HG03064 (cell line): ENCODE measurements at regions not wholly inside any gene's neighbourhood (a gene's known extent, or its start where the extent isn't known, plus 50 kb on each side); places are given as distances from the start of the nearest gene placed in this dataset.
"Not testable (repeated sequence)": the region's sequence is repeated elsewhere in the genome, so short reads cannot be mapped to it uniquely, and the experiment has no call there.

ENCODE experiments used
- ATAC-seq: cut with Tn5 transposase; IDR thresholded peaks from one replicate; pipeline ENCODE4 v1.9.1; 2021; ENCODE audit warnings: low read depth; ENCODE audit not compliant: unreplicated experiment

DNA sequence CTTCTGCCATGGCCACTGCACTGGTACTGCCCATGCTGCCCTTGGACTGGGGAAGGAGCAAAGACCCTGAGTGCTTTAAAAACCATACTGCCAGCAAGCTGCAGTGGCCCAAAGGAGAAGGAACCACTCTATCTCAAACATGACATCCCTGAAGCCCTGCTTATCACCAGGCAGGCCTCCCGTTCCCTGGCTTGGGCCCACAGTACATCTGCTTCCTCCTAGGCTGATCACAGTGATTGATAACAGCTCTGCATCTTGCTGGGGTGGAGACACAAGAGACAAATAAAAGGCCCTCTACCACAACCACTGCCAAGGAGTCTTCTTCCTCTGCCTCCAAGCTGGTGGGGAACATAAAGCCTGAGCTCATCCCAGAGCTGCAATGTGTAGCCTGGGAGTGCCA lies 567.5 kb downstream of the TRHDE start:
- no peak for ATAC-seq

DNA sequence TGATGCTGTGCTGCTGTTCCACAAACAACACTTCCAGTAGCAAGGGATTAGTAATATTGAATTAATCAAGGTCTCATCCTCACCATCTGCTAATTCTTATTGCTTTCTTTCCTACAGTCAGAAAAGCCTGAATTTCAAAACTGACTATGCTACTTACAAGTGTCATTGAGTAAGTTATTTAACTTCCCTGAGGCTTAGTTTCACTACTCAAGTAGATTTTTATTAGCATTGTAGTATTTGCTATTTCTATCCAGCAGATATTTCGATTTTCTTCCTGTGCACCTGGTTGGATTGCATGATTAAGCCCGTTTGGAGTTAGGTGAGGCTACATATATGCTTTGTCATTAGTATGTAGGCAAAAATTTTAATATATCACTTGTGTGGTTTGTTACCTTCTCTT lies 591.5 kb downstream of the TRHDE start:
- ATAC-seq, result no peak

DNA sequence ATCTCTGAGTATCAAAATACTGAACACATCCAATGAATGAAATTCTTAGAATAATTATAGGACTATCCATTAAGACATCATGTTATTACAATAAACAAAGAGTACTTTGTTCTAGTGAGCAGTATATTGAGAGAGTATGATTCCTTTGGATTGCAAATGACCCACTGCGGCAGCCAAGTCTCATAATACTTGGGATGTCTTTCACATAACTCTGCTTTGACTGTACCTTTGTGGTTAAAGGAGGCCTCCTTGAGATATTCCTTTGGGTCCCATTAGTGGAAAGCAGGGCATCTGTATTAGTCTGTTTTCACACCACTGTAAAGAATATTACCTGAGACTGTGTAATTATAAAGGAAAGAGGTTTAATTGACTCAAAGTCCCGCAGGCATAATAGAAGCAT lies 593.8 kb downstream of the TRHDE start:
- ATAC-seq, result no peak

DNA sequence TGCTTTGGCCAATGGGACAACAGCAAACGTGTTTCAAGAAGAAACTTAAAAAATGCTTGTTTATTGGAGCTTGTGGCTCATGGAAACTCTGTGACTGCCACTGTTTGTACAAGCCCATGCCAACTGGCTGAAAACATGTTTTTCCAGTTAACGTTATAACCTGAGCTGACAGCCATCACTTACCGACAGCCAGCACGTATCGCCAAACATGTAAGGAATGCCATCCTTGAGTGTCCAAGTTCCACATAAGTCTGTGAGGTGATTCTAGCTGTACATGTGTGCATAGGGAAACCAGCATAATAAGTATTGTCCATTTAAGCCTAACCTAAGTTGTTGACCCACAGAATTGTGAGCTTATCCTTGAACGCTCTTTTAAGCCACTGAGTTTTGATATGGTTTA lies 596.9 kb downstream of the TRHDE start:
- no peak for ATAC-seq

DNA sequence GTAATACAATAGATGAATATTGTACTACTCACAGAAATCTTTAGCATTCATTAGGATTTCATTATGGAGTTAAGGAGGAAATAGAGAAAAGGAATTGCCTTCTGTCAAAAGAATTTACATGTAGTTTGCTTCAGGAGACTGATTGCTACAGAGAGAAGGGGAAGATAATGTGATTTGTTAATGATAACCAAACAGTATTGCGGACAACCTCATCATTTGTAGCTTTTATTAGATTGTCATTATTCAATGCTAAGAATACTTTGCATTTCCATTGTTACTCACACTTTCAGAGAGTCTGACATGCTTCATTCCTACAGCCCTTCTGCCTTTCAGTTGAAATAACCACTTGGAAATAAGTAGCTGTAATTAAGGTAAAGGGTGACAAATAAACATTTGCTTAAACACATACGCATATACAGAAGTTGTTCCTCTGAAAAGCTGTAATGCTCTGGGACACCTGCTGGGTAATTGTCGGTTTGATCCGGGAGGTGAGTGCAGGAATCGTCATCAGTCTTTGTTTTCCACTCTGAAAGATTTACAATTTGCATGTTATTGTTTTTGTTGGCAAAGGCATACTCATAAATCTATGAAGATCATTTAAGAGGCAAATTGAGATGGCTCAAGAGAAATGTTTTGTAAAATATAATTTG lies 600.2 kb downstream of the TRHDE start:
- ATAC-seq, result no peak

DNA sequence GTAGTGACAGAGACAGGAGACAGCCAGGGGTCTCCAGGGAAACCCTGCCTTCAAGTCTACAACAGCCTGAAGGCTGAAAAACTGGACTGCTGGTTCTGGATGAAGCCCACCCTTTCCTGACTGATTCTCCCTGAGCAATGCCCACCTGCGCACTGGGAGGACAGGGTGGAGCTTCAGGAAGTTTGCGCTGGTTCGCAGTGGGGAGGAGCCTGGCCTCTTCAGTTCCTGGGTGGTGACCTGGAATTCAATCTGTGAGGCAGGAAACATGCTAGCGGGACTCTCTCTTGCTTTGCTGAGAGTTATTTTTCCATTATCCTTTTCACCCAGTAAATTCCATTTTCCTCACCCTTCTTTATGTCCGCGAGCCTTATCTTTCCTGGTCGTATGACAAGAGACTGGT lies 600.8 kb downstream of the TRHDE start:
- ATAC-seq, result no peak

DNA sequence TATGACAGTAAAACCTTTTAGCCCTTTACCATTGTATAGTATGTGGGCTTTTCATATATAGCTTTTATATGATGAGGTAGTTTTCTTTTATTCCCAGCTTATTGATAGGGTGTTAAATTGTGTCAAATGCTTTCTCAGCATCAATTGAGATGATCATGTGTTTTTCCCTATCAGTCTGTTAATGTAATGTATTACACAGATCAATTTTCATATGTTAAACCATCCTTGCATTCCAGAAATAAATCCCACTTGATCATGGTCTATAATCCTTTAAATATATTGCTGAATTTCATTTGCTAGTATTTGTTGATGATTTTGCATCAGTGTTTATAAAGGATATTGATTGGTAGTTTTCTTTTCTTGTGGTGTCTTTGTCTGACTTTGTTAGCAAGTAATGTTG lies 603.9 kb downstream of the TRHDE start:
- ATAC-seq, result no peak

DNA sequence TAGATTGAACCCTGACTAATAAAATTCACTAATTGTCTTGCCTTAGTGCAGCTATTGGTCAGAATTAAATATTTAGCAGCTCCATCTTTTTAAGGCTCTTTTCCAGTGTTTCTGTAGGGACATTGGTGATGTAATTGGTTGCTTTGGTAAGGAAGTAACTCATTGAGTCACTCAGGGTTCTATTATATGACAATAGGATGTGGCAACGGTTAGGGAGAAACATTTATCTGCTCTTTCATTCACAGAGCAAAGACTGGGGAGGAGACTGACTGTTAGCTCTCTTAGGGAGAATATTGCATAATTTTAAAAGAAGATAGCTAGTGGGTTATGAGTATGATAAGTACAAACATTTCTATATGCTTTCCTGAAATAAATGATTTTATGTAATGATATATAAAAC lies 616.5 kb downstream of the TRHDE start:
- no peak for ATAC-seq

DNA sequence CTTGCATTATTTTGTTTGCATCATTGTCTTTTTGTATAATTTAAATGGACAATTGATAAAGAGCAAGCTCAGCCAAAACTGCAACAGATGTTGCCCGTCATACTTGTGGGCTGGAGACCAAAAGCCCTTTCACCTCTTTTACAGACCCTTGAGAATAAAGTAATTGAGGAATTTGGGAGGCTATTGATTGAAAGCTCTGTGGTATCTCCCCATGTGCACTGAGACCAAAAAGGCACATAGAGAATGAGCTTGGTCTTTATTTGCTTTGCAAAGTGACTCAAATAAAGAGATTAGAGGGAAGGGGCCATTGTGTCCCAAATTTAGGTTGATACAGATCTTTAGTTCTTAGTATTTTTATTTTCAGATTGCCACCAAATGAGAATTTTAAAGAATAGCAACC lies 617.6 kb downstream of the TRHDE start:
- ATAC-seq, result no peak

DNA sequence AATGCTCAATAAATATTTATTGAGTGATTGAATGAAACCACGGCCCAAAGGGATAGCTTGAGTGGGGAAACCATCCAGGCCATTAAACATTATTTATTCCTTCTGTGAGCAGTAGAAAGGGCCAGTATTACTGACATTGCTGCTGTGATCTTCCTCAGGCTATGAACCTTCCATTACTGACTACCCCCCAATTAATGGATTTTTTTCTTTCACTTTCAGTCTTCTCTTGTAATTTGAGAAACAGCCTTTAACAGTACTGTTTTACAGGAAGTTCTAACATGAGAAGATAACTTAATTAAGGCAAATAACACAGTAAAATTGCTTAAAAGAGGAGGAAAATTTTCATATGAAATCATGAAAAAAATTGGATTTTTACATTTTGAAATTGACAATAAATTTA lies 629.5 kb downstream of the TRHDE start:
- no peak for ATAC-seq

DNA sequence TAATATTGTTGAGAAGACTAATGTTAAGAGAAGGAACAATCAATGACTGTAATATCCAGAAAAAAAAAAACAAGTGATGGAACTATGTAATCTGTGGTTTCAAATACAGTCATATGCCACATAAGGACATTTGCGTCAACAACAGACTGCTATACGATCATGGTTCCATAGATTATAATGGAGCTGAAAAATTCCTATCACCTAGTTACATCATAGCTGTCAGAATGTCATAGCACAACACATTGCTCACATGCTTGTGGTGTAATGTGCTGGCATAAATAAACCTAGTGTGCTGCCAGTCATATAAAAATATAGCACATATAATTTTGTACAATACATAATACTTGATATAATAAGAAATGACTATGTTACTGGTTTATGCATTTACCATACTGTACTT lies 653.5 kb downstream of the TRHDE start:
- ATAC-seq, result no peak

DNA sequence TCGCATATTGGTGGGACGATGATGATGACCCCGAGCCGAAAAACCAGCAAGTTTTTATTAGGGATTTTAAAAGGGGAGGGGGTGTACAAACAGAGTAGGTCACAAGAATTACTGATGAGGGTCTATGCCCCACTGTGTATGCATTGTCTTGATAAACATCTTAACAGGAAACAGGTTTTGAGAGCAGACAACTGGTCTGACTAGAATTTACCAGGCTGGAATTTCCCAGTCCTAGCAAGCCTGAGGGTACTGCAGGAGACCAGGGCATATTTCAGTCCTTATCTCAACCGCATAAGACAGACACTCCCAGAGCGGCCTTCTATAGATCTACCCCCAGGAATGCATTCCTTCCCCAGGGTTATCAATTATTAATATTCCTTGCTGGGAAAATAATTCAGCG lies 659.7 kb downstream of the TRHDE start:
- not testable (repeated sequence) for ATAC-seq

DNA sequence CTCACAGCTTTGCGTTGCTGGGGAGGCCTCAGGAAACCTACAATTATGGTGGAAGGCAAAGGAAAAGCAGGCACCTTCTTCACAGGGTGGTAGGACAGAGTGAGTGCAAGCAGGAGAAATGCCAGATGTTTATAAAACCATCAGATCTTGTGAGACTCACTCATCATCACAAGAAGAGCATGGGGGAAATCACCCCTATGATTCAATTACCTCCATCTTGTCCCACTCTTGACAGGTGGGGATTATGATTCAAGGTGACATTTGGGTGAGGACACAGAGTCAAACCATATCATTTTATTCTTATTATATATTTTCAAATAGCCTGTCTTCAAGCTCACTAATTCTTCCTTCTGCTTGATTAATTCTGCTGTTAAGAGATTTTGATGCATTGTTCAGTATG lies 665.3 kb downstream of the TRHDE start:
- ATAC-seq, result no peak

DNA sequence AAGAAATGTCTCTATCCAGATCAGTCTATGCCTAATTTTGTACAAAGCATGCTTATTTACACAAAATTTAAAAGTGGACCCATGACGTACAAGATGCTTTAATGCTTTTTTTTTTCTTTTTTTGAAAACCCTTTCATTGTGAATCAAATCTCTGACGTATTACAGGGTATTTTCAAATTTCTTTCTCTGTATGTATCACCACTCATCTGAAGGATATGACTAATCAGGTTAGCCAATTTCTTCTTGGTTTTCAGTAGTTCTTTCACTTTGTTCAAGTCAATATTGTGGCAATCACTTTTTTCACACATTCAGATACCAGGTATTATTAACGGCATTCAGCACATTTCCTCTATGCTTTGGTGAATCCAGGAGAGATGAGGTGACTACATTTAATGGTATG lies 685.3 kb downstream of the TRHDE start:
- ATAC-seq, result no peak

DNA sequence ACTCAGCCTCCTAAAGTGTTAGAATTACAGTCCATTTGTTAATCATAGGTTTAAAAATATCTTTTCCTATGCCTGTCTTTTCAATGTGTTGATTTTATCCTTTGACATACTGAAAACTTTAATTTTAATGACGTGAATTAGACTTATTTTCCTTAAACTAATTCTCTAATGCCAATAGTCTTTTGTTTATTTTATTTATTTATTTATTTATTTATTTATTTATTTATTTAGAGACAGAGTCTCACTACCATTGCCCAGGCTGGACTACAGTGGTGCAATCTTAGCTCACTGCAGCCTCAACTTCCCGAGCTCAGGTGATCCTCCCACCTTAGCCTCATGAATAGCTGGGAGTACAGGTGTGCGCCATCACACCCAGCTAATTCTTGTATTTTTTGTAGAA lies 694.5 kb downstream of the TRHDE start:
- no peak for ATAC-seq

DNA sequence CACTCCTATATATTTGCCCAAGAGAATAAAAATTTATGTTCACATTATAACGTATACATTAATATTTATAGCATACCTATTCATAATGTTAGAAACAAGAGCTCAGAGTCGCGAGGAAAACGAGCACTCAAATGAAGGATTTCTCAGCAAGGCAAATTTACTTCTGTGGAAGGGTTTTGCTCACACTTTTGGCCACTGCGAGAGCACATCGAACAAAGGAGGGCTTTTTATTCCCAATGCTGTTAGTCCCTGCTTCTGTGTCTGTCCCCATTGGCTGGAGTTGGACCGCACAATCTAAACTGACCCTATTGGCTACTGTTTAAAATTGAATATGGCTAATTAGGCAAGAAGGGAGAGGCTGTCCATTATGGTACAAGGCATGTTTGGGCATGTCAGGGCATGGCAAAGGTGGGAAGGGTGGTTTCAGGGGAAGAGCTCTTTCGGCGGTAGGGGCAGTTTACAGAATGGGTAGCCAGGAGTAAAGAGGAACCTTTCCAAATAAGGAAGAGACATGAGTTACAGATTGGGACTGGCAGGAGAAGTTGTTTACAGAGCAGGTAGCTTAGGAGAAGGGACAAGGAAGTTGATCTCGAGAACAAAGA lies 702.9 kb downstream of the TRHDE start:
- ATAC-seq, result no peak

DNA sequence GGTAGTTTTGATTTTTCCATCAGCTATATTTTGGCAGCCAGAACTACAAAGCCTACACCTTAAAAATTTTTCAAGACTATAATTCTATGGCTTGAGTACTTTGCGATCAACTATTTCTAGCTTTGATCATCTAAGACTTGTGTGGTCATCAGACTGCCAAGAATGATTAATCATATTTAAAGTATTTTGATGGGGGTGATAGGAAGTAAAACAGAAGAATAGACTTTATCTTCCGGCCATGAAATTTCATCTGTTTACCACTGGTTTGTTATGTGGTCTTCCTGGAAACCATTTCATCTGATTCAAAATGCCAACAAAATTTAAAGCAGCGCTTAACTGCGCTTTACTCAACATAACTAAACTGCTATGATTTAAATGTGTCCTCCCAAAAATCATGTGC lies 706.8 kb downstream of the TRHDE start:
- ATAC-seq, result no peak

DNA sequence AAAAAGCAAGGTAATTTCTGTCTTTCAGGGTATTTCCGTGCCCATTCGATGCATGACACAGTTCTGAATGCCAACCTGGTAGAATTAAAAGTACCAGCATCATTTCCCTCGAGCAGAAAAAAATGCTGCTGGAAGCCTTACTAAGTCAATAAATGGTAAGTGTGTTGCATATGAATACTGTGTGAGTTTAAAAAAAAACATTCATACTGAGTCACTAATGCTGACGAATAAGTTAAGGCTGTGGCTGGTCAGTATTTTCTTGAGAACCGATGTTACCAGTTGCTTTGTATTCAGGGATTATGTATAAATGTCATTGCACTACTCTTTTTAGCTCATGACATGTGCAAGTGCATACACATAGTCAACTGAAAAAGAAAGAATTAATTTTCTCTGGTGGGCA lies 710.2 kb downstream of the TRHDE start:
- no peak for ATAC-seq

DNA sequence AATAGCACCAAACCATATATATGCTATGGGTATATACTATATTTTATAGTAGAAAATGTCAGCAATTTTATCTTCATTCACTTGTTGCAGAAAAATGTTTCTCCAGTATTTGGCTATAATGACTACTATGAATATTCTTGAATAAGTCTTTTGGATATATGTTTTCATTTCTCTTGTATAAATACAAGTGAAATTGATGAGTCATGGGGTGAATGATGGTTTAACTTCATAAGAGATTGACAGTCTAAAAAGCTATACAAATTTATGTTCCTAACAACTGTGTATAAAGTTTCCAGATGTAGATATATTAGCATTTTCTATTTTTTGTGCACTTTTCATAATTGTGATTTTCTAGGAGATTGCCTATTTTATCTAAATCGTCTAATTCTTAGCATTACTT lies 714.8 kb downstream of the TRHDE start:
- ATAC-seq, result no peak

DNA sequence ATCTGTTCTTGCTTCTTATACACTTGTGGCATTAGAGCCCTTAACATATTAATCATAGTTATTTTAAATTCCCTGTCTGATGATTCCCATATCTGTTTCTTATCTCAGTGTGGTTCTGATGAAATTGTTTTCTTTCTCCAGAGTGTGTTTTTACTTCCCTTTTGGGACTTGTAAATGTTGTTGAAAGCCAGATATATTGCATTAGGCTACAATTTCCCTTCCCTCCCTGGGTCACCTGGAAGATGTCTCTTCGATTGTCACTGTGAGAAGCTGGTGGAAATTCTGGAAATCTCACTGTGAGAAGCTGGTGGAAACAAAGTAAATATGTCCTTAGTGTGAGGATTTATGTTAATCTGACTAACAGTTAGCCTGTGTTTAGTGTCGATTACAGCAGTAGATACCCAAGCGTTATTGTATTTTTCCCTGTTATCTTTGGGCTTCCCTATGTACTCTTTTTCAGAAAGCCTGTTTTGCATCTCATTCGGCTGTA lies 717.3 kb downstream of the TRHDE start:
- ATAC-seq, result no peak

DNA sequence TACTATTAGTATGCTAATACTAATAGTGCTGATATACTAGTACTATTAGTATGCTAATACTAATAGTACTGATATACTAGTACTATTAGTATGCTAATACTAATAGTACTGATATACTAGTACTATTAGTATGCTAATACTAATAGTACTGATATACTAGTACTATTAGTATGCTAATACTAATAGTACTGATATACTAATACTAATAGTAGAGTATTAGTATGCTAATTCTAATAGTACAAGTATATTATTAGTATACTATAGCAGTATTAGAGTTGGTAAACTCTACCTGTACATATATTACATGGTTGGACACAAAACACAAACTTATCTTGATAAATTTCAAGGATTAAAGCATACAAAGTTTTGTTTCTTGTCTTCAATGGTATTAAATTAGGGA lies 722.9 kb downstream of the TRHDE start:
- ATAC-seq, result not testable (repeated sequence)

DNA sequence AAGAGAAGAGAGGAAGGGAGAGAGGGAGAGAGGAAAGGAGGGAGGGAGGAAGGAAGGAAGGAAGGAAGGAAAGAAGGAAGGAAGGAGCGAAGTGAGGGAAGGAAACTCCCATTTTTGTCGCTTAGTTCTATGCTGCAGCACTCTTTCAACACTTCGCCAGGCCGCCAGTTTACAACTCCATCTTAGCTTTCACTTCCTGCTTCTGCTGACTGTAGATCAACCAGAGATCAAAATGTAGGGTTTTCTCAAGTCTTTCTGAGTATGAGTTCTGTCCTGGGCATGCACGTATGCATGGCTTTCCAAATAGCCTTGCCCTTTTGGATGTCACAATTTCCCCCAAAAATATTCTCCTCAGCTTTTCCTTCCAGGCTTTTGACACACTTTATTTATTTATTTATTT lies 723.4 kb downstream of the TRHDE start:
- ATAC-seq, result no peak

DNA sequence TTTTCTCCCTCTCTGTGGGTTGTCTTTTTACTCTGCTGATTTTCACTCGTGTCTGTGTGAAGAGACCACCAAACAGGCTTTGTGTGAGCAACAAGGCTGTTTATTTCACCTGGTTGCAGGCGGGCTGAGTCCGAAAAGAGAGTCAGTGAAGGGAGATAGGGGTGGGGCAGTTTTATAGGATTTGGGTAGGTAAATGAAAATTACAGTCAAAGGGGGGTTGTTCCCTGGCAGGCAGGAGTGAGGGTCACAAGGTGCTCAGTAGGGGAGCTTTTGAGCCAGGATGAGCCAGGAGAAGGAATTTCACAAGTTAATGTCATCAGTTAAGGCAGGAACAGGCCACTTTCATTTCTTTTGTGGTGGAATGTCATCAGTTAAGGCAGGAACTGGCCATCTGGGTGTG lies 729.6 kb downstream of the TRHDE start:
- ATAC-seq, result not testable (repeated sequence)
